ENCODE measurements at regions not wholly inside any gene's neighbourhood (a gene's known extent, or its start where the extent isn't known, plus 50 kb on each side); places are given as distances from the start of the nearest gene placed in this dataset.
"Not testable (repeated sequence)": the region's sequence is repeated elsewhere in the genome, so short reads cannot be mapped to it uniquely, and the experiment has no call there.

DNA sequence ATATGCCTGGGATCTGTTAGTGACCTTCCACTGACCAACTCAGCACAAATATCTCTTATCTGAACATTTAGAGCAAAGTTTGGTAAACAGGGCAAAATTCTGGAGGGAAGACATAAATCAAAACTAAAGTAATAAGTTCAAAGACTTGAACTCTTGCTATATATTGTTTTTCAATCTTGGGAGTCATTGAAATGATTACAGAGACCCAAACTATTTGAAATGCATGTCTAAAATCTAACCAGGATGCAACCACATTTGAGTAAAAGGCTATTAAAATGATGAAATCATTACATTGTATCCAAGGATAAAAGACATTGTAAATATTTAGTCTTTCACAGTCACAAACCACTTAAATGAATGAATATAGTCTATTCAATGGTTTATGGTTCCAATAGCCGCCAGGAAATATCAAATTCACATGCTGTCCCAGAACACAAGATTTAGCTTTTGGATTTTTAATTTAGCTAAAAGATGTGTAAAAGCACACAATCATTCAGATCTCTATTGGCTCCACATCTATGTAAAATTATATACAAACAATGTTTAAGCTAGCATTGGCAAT is 256.6 kb upstream of the EPHA7 start:
- TF ChIP-seq, protein P1, sequence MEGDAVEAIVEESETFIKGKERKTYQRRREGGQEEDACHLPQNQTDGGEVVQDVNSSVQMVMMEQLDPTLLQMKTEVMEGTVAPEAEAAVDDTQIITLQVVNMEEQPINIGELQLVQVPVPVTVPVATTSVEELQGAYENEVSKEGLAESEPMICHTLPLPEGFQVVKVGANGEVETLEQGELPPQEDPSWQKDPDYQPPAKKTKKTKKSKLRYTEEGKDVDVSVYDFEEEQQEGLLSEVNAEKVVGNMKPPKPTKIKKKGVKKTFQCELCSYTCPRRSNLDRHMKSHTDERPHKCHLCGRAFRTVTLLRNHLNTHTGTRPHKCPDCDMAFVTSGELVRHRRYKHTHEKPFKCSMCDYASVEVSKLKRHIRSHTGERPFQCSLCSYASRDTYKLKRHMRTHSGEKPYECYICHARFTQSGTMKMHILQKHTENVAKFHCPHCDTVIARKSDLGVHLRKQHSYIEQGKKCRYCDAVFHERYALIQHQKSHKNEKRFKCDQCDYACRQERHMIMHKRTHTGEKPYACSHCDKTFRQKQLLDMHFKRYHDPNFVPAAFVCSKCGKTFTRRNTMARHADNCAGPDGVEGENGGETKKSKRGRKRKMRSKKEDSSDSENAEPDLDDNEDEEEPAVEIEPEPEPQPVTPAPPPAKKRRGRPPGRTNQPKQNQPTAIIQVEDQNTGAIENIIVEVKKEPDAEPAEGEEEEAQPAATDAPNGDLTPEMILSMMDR (IDR thresholded peaks at IDR 0.05; ENCODE audit: unreplicated experiment): no peak
- Mint-ChIP-seq H3K9me3 (no peaks in the 10 kb centered on the region), H3K27ac (no peak overlapping the region), H3K36me3 (no peaks in the 10 kb centered on the region), H3K4me3 (no peak overlapping the region), H3K27me3 (ENCODE audit: low read depth) (no peaks in the 10 kb centered on the region), H3K4me1 (peaks cover 10% of the 10 kb centered on the region)
- DNase-seq (ENCODE audit: low spot score in 2 of 2, unreplicated experiment in 2 of 2): no peak

DNA sequence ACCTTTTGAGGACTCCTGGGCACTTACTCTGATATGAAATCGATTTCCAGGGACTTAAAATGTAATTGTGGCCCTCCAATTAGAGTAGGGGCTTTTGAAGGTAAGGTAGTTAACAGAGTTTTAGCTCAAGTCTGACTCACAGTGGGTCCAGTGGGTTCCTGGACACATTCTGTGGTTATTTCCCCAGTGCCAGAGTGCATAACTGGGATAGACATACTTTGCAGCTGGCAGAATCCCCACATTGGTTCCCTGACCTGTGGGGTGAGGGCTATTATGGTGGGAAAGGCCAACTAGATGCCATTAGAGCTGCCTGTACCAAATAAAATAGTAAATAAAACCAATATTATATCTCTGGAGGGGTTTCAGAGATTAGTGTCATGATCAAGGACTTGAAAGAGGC is 243.8 kb upstream of the EPHA7 start:
- no peak overlapping the region for H3K4me3 Mint-ChIP-seq
- no peak overlapping the region for H3K27ac Mint-ChIP-seq
- no peaks in the 10 kb centered on the region for H3K9me3 Mint-ChIP-seq
- DNase-seq (ENCODE audit: low spot score in 2 of 2, unreplicated experiment in 2 of 2): no peak
- TF ChIP-seq, protein P1 (IDR thresholded peaks at IDR 0.05; ENCODE audit: unreplicated experiment): no peak
- no peaks in the 10 kb centered on the region for H3K4me1 Mint-ChIP-seq
- no peaks in the 10 kb centered on the region for H3K27me3 Mint-ChIP-seq (ENCODE audit: low read depth)
- no peaks in the 10 kb centered on the region for H3K36me3 Mint-ChIP-seq

DNA sequence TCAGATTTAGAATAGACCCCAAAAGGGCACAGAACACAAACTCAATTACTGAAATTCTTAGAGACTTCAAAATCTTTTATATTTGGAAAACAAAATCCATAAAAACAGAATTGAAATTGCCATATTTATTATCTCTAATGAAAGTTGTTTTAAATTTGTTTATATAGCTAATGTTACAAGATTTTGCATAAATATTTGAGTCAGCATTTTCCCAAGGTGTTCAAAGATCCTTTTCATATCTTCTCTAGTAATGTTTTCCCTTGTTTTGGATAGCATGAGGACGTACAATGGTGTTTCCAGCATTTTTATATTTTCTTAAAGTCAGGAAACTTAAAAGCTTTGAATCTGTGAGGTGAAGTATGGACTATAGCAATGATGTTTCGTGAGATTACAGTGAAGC is 235.2 kb upstream of the EPHA7 start:
- Mint-ChIP-seq H3K4me1 (no peaks in the 10 kb centered on the region), H3K4me3 (no peak overlapping the region), H3K27me3 (ENCODE audit: low read depth) (no peaks in the 10 kb centered on the region), H3K9me3 (peaks cover 14% of the 10 kb centered on the region), H3K36me3 (no peaks in the 10 kb centered on the region), H3K27ac (no peak overlapping the region)
- no peak for DNase-seq (ENCODE audit: low spot score in 2 of 2, unreplicated experiment in 2 of 2)
- TF ChIP-seq, protein P1 (IDR thresholded peaks at IDR 0.05; ENCODE audit: unreplicated experiment): no peak

DNA sequence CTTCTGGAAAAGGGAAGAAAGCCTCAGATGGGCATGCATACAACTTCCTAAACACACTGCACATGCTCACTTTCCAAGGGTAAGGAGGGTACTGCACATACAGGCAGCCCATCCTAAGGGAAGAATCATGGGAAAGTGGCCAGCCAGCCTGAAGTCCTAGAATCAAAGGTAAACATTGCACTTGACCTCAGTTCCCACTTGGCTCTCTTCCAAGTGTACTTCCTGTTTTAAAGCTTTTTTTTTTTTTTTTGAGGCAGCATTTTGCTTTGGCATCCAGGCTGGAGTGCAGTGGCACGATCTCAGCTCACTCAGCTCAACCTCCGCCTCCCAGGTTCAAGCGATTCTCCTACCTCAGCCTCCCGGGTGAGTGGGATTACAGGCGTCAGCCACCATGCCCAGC is 225.3 kb upstream of the EPHA7 start:
- DNase-seq (ENCODE audit: low spot score in 2 of 2, unreplicated experiment in 2 of 2): no peak
- Mint-ChIP-seq H3K36me3 (no peaks in the 10 kb centered on the region), H3K9me3 (peaks cover 8% of the 10 kb centered on the region), H3K4me3 (no peak overlapping the region), H3K27me3 (ENCODE audit: low read depth) (no peaks in the 10 kb centered on the region), H3K4me1 (no peaks in the 10 kb centered on the region), H3K27ac (no peak overlapping the region)
- TF ChIP-seq, protein P1 (IDR thresholded peaks at IDR 0.05; ENCODE audit: unreplicated experiment): no peak

DNA sequence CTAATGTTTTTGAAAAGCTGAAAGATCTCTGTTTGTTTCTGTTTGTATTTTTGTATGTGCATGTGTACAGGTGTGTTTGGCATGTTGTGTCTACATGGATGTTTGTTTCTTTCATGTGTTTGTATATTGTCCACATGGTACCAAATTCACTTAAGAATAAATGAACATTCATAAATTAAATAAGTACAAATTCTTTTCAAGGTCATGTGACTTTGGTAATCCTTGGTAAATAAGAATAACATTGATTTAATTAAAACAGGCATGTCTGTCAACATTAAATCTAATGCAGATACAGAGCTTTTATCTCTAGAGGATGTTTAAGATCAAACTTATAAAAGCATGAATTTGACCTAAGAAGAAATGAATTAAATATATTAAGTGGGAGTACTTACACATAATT is 219.8 kb upstream of the EPHA7 start:
- H3K27me3 Mint-ChIP-seq (ENCODE audit: low read depth): peaks cover 2% of the 10 kb centered on the region
- H3K4me3 Mint-ChIP-seq: no peak overlapping the region
- DNase-seq (ENCODE audit: low spot score in 2 of 2, unreplicated experiment in 2 of 2): no peak
- no peaks in the 10 kb centered on the region for H3K4me1 Mint-ChIP-seq
- peaks cover 8% of the 10 kb centered on the region for H3K9me3 Mint-ChIP-seq
- no peaks in the 10 kb centered on the region for H3K36me3 Mint-ChIP-seq
- H3K27ac Mint-ChIP-seq: no peak overlapping the region
- TF ChIP-seq, protein P1 (IDR thresholded peaks at IDR 0.05; ENCODE audit: unreplicated experiment): no peak

DNA sequence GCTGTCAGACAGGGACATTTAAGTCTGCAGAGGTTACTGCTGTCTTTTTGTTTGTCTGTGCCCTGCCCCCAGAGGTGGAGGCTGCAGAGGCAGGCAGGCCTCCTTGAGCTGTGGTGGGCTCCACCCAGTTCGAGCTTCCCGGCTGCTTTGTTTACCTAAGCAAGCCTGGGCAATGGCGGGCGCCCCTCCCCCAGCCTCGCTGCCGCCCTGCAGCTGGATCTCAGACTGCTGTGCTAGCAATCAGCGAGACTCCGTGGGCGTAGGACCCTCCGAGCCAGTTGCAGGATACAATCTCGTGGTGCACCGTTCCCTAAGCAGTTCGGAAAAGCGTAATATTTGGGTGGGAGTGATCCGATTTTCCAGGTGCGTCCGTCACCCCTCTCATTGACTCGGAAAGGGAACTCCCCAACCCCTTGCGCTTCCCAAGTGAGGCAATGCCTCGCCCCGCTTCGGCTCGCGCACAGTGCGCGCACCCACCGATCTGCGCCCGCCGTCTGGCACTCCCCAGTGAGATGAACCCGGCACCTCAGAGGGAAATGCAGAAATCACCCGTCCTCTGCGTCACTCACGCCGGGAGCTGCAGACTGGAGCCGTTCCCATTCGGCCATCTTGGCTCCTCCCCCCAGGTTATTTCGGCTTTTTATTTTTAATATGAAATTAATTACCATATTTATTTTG is 217.8 kb upstream of the EPHA7 start:
- H3K27ac Mint-ChIP-seq; H3K9me3 Mint-ChIP-seq; DNase-seq (ENCODE audit: low spot score in 2 of 2, unreplicated experiment in 2 of 2); H3K4me1 Mint-ChIP-seq; H3K27me3 Mint-ChIP-seq (ENCODE audit: low read depth); H3K36me3 Mint-ChIP-seq: not testable (repeated sequence)
- peak overlapping the region; percentile 43 for H3K4me3 Mint-ChIP-seq
